HG03354 (cell line): ENCODE measurements at regions not wholly inside any gene's neighbourhood (a gene's known extent, or its start where the extent isn't known, plus 50 kb on each side); places are given as distances from the start of the nearest gene placed in this dataset.
"Not testable (repeated sequence)": the region's sequence is repeated elsewhere in the genome, so short reads cannot be mapped to it uniquely, and the experiment has no call there.

Experiments
- ATAC-seq: cut with Tn5 transposase; IDR thresholded peaks from one replicate; pipeline ENCODE4 v1.9.1; 2021; ENCODE audit warnings: mild to moderate bottlenecking; ENCODE audit not compliant: unreplicated experiment, poor library complexity, severe bottlenecking

DNA sequence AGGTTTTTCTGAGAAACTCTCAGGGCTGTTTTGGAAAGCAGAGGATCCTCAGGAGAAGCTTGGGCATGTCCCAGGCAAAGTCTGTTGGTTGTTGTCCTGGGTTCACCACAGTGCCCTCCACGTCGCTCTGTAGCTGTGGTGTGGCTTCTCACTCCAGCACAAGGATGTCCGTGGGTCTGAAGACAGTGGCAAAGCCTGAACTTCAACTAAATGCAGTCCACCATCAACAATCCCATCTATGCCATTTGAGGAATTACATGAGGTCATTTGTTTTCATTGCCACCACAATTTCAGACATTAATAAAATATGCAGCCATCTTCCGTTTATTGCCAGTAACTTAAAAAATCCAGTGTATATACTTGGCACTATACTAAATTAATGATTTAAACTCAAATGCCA lies 272.1 kb downstream of the LRIG3 start:
- no peak for ATAC-seq

DNA sequence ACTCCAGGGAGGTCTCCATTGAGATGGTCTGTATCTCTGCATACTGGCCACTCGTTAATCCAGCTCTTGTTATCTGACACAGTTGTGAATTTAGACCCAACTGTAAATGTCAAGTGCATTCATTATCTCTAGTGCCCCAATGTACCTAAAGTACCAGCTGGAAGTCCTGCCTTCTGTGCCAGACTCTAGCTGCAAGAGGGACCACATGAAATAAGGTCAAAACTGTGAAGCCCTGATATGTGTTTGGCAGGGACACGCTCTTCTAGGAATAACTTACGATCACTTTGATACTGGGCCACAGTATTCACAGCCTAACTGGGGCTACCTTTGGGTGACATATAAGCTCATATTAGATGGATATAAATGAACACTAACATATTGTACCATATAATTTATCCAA lies 268.5 kb downstream of the LRIG3 start:
- ATAC-seq, result no peak

DNA sequence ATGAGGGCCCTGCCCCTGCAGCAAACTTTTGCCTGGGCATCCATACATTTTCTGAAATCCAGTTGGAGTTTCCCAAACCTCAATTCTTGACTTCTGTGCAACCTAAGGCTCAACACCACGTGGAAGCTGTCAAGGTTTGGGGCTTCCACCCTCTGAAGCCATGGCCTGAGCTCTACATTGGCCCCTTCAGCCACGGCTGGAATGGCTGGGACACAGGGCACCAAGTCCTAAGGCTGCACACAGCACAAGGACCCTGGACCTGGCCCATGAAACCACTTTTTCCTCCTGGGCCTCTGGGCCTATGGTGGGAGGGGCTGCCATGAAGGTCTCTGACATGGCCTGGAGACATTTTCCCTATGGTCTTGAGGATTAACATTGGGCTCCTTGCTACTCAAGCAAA lies 266.3 kb downstream of the LRIG3 start:
- no peak for ATAC-seq

DNA sequence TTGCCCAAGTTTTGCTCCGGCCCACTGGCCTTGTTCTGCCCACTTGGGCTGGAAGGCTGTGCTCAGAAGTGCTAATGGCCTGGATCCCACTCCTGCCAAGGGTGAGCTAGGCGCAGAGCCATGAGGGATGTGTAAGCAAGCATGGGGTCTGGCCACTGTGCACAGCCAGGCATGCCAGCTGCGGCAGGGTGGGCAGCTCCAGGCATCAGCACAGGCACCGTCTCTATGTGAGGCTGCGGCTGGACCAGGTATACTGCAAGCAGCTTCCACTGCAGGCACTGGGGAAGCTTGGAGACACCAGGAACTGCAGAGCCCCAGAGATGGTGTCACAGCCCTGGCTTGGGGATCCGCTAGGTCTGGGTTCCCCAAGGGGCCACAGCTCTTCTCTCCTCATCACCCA lies 264.9 kb downstream of the LRIG3 start:
- no peak for ATAC-seq

DNA sequence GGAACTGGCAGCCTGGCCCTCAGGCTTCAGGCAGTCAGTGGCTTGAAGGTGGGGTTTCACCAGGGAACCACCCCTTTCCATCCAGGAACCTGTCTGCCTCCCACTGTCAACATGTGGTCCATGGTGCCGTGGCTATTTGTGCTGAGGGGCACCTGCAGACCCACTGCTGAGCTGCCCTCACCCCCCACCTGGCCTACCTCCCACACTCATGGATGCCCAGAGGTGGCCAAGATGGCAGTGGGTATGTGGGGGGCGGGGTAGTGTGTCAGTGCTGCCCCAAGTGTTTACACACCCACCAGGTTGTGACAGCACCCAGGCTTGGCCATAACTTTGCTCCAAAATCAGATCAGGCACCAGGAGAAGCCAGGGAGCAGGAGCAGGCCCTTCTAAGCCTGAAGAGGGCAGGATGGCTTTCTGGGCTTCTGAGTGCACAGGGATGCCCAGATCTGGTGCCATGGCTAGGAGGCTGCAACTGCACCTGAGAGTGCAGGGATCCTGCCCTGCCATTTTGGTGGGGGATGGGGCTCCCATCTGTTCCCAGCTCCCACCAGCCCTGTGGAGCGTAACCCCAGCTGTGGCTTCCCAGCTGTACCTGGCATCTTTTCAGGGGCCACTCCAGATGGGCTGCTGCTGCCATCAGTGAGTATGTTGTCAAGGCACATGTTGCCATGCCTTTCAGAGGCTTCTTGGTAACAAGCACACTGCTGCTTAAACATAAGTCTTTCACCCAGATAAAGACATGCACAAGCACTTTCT lies 263.9 kb downstream of the LRIG3 start:
- ATAC-seq, result no peak

DNA sequence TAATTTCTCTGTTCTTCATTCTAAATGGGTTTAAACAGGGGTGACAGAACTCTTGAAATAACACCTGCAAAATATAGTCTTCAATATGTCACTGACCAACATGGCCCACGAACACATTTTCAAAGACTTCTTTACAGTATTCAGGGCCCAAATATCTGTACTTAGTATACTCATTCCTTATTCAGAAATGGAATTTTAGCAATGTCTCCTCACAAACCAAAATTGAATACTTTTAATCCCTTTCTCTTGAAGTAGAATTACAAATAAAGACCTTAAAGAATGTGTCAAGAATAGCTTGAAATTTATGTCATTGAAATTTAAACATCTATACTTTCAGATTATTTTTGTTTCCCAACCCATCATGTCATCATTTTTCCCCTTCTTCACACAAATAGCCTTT lies 263.1 kb downstream of the LRIG3 start:
- no peak for ATAC-seq

DNA sequence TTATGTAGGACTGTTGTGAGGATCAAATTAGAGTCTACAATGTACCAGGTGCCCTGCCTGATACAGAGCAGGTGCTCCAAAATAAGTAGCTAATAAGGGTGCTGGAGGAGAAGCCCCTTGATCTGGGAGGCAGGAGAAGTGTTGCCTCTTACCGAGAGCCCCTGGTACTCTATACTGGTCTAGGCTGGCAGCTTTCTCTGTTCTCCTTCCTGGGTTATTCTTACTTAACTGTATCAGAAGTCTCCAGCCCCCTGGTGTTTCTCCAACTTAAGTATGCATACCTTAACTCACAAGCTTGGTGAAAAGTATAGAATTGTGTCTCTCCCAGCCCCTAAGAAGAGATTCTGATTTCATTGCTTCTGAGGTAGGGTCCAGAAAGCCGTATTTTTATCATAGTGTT lies 254.9 kb downstream of the LRIG3 start:
- ATAC-seq, result no peak

DNA sequence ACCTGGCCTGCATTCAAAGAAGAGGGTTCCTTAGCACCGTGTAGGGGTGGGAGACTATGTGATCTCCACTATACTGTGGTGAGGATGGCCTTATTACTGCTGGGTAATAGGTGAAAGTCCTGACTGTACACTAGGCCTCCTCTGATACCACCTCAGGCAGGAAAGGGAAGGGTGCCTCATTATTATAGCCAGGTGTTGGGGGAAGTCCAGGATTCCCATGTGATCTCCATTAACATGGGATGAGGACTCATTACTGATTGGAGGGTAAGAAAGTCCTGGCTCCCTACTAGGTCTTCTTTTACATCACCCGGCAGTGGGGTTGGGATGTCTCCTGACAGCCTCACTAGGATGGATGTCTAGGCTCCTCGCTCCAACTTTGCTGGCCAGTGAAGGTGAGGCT lies 252.1 kb downstream of the LRIG3 start:
- no peak for ATAC-seq

DNA sequence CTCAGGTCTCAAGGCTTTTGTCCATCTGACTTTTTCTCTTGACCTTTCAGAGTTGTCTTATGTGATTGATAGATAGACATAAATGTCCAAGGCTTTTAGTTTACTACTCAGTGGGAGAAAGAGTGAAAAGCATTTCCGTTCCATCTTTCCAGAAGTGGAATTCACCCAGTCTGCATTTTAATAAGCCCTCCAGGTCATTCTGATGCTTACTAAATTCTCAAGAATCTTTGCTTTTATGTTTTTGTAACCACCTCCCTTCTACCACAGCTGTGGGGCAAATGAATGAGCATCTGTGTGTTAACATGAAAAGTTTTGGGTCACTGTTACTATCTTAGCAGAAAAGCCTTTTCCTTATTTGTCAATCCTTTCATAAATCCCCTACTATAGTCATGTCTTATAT lies 251.4 kb downstream of the LRIG3 start:
- ATAC-seq, result no peak

DNA sequence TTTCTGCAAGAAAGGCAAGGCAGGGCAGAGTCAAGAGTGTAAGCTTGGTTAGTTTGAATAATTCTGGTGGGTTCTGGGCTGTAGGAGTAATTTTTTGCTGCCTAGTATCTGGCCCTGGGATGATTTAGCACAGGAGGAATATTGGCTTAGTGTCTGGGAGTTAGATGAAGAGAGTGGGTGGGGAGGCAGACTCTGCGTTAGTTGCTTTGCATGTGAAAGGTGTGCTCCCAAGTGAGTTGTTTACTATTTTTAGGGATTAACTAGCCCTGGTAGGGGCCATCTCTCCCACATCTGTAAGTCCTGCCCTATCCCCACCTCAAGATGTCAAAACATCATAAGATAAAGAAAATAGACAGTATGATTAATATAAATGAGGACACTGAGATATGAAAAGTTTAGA lies 249.7 kb downstream of the LRIG3 start:
- ATAC-seq, result no peak

DNA sequence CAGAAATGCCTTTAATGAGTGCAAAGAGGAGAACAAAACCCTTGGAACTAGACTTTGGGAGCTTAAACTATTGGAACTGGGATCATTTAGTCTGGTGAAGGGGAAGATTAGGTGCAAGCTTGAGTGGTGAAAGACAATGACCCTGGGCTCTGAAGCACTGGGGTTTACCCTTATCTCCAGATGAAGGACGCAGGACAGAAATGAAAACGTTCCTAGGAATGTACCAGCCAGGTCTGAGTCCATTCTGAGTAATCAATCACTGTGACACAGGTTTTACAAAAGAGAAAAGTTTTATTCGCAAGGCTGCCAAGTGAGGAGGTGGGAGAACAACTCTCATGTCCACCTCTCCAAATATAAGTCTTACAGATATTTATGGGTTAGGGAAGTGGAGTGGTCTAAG lies 249.1 kb downstream of the LRIG3 start:
- no peak for ATAC-seq

DNA sequence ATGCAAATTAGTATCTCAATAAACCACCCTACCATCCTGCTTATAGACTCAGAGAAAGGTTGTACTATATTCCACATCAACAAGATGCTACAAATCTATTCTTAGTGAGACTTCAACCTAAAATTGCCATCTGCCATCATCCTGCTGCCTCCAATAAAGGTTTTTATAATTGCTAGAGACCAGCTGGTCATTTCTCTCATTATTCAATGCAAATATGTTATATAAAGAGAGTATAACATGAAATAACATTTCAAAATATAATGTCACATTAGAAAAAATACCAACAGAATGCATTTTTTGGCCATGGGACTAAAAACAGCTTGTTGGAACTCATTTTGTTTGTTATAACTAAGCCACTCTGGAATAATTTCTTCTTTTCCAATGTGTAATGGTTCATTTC lies 247.3 kb downstream of the LRIG3 start:
- ATAC-seq, result no peak

DNA sequence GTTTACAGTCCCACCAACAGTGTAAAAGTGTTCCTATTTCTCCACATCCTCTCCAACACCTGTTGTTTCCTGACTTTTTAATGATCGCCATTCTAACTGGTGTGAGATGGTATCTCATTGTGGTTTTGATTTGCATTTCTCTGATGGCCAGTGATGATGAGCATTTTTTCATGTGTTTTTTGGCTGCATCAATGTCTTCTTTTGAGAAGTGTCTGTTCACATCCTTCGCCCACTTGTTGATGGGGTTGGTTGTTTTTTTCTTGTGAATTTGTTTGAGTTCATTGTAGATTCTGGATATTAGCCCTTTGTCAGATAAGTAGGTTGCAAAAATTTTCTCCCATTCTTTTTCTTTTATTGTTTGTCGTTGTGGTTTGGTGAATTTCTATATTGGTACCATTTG lies 242.5 kb downstream of the LRIG3 start:
- ATAC-seq, result not testable (repeated sequence)

DNA sequence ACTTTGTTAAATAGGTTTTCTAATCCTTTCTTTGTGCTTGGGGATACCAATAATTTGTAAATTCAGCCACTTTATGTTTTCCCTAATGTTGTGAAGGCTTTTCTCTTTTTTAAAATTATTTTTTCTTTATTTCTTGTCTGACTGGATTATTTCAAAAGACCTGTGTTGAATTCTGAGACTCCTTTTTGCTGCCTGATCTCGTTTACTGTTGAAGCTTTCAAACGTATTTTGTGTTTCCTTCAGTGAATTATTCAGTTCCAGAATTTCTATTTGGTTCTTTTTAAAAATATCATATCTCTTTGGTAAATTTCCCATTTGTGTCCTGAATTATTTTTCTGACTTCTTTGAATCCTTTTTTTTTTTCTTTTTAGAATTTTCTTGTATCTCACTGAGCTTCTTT lies 241.6 kb downstream of the LRIG3 start:
- no peak for ATAC-seq

DNA sequence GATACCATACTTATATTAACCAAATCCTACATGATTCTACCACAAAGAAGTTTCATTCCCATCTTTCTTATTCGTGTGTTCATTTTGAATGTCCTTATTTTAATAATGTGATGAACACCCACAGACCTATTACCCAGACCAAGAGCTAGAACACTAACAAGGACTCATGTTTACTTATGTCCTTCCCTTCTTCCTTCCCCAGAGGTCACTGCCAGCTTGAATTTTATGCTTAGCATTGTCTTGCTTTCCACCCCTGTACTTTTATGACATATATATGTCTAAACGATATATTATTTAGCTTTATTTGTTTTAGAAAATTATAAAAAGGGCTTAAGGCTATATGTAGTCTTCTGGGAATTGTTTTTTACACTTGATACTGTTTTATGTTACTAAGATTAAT lies 238.6 kb downstream of the LRIG3 start:
- ATAC-seq, result no peak

DNA sequence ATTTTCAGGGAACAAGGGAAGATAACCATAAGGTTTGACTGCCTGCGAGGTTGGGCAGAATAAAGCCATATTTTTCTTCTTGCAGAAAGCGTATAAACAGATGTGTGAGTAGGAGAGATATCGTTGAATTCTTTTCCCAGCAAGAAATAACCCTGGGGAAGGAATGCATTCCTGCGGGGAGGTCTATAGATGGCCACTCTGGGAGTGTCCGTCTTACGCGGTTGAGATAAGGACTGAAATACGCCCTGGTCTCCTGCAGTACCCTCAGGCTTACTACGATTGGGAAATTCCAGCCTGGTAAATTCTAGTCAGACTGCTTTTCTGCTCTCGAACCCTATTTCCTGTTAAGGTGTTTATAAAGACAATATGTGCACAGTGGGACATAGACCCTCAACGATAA lies 225.0 kb downstream of the LRIG3 start:
- ATAC-seq, result no peak

DNA sequence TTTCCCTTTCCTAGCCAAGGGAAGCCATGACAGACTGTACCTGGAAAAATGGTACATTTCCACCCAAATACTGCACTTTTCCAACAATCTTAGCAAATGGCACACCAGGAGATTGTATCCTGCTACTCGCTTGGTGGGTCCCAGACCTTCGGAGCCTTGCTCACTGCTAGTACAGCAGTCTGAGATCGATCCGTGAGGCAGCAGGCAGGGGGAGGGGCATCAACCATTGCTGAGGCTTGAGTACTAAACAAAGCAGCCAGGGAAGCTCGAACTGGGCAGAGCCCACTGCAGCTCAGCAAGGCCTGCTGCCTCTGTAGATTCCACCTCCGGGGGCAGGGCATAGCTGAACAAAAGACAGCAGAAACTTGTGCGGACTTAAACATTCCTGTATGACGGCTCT lies 218.8 kb downstream of the LRIG3 start:
- ATAC-seq, result no peak

DNA sequence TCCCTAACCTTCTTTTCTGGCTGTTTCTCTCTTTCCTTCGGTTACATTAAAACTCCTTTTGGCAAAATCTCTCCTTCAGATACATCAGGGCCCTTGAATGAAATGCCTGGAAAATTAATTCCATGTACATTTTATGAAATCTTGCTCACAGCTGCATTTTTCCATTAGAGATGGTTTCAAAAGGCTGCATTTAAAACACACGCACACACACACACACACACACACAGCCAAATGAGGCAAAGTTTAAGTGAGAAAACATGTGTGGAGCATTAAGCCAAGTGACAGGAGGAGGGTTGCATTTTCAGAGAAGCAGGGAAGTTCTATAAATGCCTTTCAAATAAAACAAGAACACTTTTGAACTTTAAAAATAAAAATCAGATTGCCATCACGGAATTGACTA lies 216.4 kb downstream of the LRIG3 start:
- ATAC-seq, result no peak

DNA sequence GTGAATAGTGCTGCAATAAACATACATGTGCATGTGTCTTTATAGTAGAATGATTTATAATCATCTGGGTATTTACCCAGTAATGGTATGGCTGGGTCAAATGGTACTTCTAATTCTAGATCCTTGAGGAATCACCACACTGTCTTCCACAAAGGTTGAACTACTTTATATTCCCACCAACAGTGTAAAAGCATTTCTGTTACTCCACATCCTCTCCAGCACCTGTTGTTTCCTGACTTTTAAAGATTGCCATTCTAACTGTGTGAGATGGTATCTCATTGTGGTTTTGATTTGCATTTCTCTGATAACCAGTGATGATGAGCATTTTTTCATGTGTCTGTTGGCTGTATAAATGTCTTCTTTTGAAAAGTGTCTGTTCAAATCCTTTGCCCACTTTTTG lies 215.5 kb downstream of the LRIG3 start:
- not testable (repeated sequence) for ATAC-seq

DNA sequence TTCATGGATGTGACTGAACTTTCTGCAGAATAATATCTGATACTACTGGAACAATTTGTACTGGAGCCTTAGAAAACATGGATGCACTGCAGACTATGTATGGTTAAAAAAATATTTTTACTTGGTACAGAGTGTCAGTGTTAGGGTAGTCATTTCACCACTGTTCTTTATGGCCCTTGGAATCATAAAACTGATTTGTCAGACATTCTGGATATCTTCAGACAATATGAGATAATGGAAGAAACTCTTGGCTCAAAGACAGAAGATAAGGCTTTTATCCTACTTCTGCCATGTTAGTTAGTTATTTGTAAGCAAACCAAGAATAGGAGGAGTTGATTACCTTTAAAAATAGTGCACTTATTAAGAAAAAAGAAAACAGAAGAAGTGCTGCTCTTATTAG lies 209.4 kb downstream of the LRIG3 start:
- ATAC-seq, result no peak

DNA sequence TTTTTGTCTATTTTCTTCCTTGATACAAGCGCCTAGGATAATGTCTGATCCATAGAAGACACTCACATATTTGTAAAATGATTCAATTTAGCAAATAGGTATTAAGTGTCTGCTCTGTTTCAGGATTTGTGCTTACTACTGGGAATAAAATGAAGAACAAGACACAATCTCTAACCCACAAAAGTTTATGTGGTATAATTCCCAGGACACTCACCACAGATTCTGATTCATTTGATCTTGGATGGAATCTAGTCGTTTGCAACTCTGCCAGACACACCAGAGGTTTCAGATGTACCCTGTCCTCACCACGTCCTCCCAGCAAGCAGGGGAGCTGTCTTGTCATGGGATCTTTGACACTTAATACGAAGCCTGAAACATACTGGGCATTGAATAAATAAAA lies 208.3 kb downstream of the LRIG3 start:
- ATAC-seq, result no peak

DNA sequence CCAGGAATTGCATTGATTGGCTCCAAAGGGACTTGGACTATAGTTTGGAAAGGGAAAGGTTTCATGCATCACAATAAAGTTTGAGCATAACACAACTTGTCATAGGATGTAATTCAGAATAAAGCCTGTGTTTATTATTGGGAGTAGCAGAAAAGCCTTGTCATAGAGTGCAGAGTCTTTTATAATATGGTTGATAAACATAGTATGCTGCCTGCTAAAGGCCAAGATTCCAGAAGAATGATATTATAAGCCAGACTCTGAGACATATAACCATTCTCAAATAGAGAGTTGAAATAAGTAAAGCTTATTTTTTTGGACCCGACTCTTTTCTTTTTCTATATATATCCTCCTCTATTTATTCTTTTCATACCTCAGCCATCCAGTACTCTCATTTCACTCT lies 207.3 kb downstream of the LRIG3 start:
- ATAC-seq, result no peak
